H1 (cell line): ENCODE measurements at regions not wholly inside any gene's neighbourhood (a gene's known extent, or its start where the extent isn't known, plus 50 kb on each side); places are given as distances from the start of the nearest gene placed in this dataset.

ENCODE experiments used
- BRCA1 ChIP-seq: IDR thresholded peaks from 2 replicates; pipeline ENCODE4 v1.6.1; 2012; ENCODE audit warnings: low read depth, low read length, improper control_type of control experiment
- CBX5 ChIP-seq: fragments of 300-800, 300-1000 bp; sonication (generic); IDR thresholded peaks from 2 replicates; pipeline ENCODE4 v1.7.1; 2016; ENCODE audit warnings: antibody characterized with exemption, low read length, low read depth
- CHD2 ChIP-seq: IDR thresholded peaks from 2 replicates; pipeline ENCODE4 v1.6.1; 2012; ENCODE audit warnings: low read length, improper control_type of control experiment
- KDM1A ChIP-seq: fragments of 200-600, 300-600 bp; sonication (generic); IDR thresholded peaks from 2 replicates; pipeline ENCODE4 v1.7.1; 2016; ENCODE audit warnings: mild to moderate bottlenecking, low read length, borderline replicate concordance
- YY1 ChIP-seq: IDR thresholded peaks from 2 replicates; pipeline ENCODE4 v1.6.1; 2011; ENCODE audit warnings: low read depth, mild to moderate bottlenecking, low read length

- TF ChIP-seq YY1 (no peak), CBX5 (no peak), CHD2 (no peak), BRCA1 (no peak), KDM1A (no peak)
Observed at GRCh38 chr7:17599733-17600339, 301.4 kb downstream of the AHR start (continued).
